ENCODE measurements at regions not wholly inside any gene's neighbourhood (a gene's known extent, or its start where the extent isn't known, plus 50 kb on each side); places are given as distances from the start of the nearest gene placed in this dataset.

GRCh38 chr11:104645261-104646222 lies 252.7 kb downstream of the CASP12 start:
- Histone ChIP-seq H3K36me3 (ENCODE audit: insufficient read depth in 1 of 2, low read depth in 1 of 2) (no peaks in the 10 kb centered on the region), H3K4me3 (no peak overlapping the region), H3K27ac (no peak overlapping the region), H3K9me3 (no peaks in the 10 kb centered on the region), H3K4me1 (no peaks in the 10 kb centered on the region), H3K27me3 (ENCODE audit: insufficient read depth in 3 of 3, low read length in 2 of 3) (no peaks in the 10 kb centered on the region)
- WGBS, 3 donors: 28 to 34% (median 32%) methylated on average over 2 of the region's 2 CpGs
- no peak for DNase-seq
- ATAC-seq: no peak
- TF ChIP-seq CTCF (IDR thresholded peaks at IDR 0.05): no peak
- intact Hi-C loops (cut with DNase I): no loop called here

- H3K9me3 ChIP-seq: no peaks in the 10 kb centered on the region
- ATAC-seq (no peak), DNase-seq (no peak)
- intact Hi-C loops (cut with DNase I): no loop called here
- H3K36me3 ChIP-seq (ENCODE audit: insufficient read depth in 1 of 2, low read depth in 1 of 2): no peaks in the 10 kb centered on the region
- H3K4me1 ChIP-seq: no peaks in the 10 kb centered on the region
- H3K27me3 ChIP-seq (ENCODE audit: insufficient read depth in 3 of 3, low read length in 2 of 3): no peaks in the 10 kb centered on the region
- no peak overlapping the region for H3K4me3 ChIP-seq
- no peak overlapping the region for H3K27ac ChIP-seq
- TF ChIP-seq CTCF (IDR thresholded peaks at IDR 0.05): no peak
- 87 to 89% (median 87%) methylated on average over 2 of the region's 2 CpGs for WGBS, 3 donors
Observed at GRCh38 chr11:104637662-104638170, 260.5 kb downstream of the CASP12 start.

- intact Hi-C loops (cut with DNase I): no loop called here
- Histone ChIP-seq H3K36me3 (ENCODE audit: insufficient read depth in 1 of 2, low read depth in 1 of 2) (no peaks in the 10 kb centered on the region), H3K27ac (no peak overlapping the region), H3K27me3 (ENCODE audit: insufficient read depth in 3 of 3, low read length in 2 of 3) (no peaks in the 10 kb centered on the region), H3K4me1 (no peaks in the 10 kb centered on the region), H3K9me3 (no peaks in the 10 kb centered on the region), H3K4me3 (no peak overlapping the region)
- no peak for TF ChIP-seq CTCF (IDR thresholded peaks at IDR 0.05)
- WGBS, 3 donors: 53 to 73% (median 58%) methylated on average over 1 of the region's 1 CpG
- DNase-seq (no peak), ATAC-seq (no peak)
Observed at GRCh38 chr11:104633226-104633625, 265.0 kb downstream of the CASP12 start.

- Histone ChIP-seq H3K9me3 (no peaks in the 10 kb centered on the region), H3K36me3 (ENCODE audit: insufficient read depth in 1 of 2, low read depth in 1 of 2) (no peaks in the 10 kb centered on the region), H3K4me3 (no peak overlapping the region), H3K27ac (no peak overlapping the region), H3K27me3 (ENCODE audit: insufficient read depth in 3 of 3, low read length in 2 of 3) (no peaks in the 10 kb centered on the region), H3K4me1 (no peaks in the 10 kb centered on the region)
- DNase-seq: no peak
- ATAC-seq: no peak
- no peak for TF ChIP-seq CTCF (IDR thresholded peaks at IDR 0.05)
- intact Hi-C loops (cut with DNase I): no loop called here
- WGBS, 3 donors: 55 to 69% (median 66%) methylated on average over 2 of the region's 2 CpGs
Observed at GRCh38 chr11:104630352-104630751, 267.9 kb downstream of the CASP12 start.
